NCI-H2196 (cell line): ENCODE measurements at regions not wholly inside any gene's neighbourhood (a gene's known extent, or its start where the extent isn't known, plus 50 kb on each side); places are given as distances from the start of the nearest gene placed in this dataset.

Experiments used
- DNase-seq: peaks from one replicate; lab custom pipeline; 2025; ENCODE audit not compliant: unreplicated experiment; lab: John Stamatoyannopoulos, UW

DNA sequence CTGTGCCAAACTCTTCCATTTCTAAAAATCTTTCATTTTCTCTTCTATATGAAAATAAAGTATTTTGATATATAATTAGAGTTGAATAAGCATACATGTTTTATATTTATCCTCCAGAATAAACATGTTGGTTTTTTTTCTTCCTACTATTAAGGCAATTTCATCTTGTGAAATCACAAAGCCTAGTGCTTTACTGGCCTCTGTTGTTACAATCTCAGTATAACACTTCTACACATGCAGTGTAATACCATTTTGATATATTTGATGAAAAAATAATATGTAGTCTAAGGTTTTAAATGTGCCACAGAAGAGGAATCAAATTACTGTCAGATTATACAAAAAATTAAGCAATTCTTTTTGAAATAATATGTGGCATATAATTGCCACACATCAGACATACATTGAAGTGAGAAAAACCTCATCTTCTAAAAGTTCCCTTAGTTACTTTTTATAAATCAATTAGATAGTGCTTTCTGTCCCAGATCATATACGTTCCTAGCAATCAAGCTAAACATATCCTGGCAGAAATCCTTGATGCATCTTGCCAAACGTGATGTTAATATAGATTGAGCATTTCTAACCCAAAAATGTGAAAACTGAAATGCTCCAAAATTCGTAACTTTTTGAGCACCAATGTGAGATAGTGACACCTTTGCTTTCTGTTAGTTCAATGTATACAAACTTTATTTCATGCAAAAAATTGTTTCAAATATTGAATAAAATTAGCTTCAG lies 225.1 kb upstream of the MANEA start:
- DNase-seq, result no peak

DNA sequence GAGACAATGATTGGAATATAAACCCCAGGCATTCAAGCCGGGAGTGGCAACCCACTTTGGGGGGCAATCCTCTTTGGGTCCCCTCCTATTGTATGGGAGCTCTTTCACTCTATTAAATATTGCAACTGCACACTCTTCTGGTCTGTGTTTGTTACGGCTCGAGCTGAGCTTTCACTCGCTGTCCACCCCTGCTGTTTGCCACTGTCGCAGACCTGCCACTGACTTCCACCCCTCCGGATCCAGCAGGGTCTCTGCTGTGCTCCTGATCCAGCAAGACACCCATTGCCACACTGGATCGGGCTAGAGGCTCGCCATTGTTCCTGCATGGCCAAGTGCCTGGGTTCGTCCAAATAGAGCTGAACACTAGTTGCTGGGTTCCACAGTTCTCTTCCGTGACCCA lies 222.8 kb upstream of the MANEA start:
- no peak for DNase-seq

DNA sequence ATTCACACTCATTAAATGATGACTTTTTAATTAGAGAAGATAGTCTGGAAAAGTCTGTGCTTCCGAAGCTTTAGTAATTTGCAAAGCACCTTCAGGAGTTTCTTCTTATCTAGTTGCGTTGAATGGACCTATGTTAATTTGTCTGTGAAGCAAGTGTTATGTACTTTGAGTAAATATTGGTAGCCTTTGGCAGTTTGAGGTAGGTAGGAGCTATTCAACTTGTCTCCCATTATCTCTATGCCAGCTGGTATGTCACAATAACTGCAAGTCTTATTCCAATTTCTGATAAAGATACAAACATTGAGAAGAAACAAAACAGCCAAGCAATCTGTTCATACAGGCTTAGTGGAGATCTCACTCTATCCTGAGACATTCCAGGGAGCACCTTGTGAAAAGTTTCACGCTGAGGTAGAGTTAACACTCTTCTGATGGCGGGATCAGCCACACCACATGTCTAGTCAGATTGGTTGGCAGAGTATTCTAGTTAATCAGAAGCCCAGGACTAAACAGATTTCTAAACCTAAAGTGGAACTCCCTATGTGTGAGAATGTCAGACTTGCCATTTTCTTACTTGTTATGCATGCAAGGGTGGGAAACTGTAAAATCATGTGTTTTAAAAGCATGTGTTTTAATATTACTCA lies 219.8 kb upstream of the MANEA start:
- no peak for DNase-seq

DNA sequence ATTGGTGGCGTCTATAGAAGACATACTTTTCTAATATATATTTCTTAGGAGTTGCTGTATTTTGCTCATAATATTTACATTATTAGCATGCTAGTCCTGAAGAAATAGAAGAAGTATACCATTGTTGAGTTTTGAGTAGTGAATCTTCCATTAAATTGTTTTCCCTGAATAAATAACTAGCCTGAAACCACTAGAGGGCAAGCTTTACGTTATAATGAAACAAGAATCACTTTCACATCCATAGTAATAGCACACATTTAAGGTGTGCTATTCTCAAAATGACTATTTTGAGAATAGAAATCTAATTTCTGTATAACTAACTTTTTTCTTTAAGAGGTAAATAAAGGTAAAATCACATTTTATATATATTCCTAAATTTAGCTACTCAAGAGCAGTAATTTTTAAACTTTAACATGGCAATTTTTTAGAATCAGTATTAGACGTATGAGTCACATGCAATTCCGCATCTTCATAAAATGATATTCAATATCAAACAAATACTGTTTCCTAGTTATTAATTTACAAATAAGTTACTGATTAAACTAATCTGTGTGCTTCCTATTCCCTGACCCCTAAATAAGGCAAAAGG lies 213.2 kb upstream of the MANEA start:
- DNase-seq, result peak; percentile 13

DNA sequence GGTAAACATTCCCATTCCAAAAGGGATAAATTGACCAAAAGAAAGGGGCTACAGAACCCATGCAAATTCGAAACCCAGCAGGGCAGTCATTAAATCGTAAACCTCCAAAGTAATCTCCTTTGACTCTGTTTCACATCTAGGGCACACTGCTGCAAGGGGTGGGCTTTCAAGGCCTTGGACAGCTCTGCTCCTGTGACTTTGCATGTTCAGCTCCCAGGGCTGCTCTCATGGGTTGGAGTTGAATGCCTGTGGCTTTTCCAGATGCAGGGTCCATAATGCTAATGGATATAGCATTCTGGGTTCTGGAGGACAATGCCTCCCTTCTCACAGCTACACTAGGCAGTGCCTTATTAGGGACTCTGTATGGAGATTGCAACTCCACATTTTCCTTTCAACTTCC lies 211.9 kb upstream of the MANEA start:
- no peak for DNase-seq

- DNase-seq, result no peak
Measured at GRCh38 chr6:95366414-95366813, 210.9 kb upstream of the MANEA start.

GRCh38 chr6:95383878-95384277 lies 193.5 kb upstream of the MANEA start:
- no peak for DNase-seq

GRCh38 chr6:95384988-95385387 lies 192.3 kb upstream of the MANEA start:
- DNase-seq, result no peak

DNA sequence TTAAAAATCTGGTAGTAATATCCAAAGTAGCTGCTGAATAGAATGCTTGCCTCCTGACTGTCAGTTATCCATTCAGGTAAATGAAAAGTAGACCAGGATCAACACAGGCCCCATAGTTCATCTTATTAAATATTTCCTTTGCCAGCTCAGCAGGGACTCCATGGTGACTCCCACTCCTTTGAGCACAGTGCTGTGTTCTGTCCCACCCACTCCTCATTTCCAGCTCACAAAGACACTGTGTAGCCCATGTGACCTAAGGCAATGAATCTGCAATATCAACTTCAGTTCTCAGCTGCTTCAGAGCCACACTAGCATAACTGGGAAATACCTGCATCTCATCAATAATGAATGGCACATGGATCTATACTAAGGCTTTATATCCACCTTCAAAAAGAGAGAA lies 189.5 kb upstream of the MANEA start:
- DNase-seq, result no peak

GRCh38 chr6:95404777-95405176 lies 172.6 kb upstream of the MANEA start:
- DNase-seq, result no peak

DNA sequence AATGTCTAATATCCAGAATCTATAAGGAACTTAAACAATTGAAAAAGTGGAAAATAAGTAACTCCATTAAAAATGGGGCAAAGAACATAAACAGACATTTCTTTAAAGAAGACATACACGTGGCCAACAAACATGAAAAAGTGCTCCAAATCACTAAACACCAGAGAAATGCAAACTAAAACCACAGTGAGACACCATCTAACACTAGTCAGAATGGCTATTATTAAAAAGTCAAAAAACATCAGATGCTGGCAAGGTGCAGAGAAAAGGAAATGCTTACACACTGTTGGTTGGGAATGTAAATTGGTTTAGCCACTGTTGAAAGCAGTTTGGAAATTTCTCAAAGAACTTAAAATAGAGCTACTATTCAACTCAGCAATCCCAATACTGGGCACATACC lies 169.2 kb upstream of the MANEA start:
- DNase-seq, result no peak

- DNase-seq, result no peak
Measured at GRCh38 chr6:95410168-95410567, 167.2 kb upstream of the MANEA start.

GRCh38 chr6:95413789-95414188 lies 163.5 kb upstream of the MANEA start:
- no peak for DNase-seq

- DNase-seq, result no peak
Measured at GRCh38 chr6:95417856-95418255, 159.5 kb upstream of the MANEA start.

GRCh38 chr6:95420792-95421191 lies 156.5 kb upstream of the MANEA start:
- DNase-seq, result no peak

DNA sequence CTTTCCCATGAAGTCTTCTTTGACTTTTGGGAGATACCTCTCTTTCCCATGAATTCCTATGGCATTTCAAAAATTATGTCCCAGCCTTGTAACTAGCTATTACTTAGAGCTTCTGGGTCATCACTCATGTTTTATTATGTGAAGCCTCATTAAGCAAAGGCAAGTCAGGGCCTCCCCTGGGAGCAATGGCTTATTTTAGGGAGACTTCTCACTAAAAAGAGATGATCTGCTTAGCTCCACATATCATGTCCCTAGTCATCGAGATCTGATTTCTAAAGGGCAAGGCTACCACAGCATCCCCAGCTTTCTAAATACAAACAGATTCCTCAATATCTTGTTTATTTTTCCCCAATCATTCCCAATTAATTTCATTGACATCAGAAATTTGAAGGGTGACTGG lies 154.0 kb upstream of the MANEA start:
- no peak for DNase-seq

DNA sequence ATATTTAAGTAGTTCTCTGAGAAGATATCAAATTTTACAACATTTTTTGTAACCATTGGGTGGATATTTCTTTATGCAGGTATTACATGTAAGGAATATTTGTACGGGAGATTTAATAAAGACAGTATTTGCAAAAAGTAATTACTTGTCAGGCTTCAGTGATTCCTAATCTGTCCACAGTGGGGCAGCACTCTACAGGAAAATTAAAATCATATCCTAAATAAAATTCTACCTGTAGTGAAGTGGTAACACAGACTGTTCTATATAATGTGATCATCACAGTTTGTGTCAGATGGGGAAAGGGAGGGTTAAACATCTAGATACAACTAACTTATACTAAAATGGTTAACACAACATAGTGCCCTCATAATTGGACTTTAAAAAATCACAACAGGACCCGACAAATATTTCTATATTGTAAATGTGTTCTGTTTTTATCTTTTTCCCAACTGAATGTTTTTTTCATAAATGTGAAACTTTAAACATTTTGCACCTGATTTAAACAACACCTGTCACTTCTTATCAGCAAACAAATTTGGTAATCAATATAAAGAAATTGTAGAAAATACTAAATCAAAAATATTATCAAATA lies 145.6 kb upstream of the MANEA start:
- peak; percentile 23 for DNase-seq

GRCh38 chr6:95439741-95440140 lies 137.6 kb upstream of the MANEA start:
- no peak for DNase-seq

DNA sequence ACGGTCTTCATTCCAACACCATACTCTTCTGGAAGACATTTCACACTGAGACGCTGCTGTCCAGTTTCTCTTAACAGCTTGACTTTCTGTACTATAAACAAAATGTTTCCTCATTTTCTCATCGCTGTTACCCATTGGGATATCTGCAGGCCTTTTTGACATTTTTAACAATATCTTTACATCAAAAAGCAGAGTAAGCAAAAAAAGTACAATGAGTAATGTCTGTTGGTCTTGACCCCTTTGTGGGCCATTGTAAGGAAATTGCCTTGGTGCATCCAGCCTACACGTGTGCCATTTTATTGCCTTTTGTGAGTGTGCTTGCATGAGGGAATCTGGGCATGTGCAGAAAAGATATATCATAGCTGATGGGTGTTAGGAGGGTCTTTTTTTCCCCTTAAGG lies 129.1 kb upstream of the MANEA start:
- no peak for DNase-seq

DNA sequence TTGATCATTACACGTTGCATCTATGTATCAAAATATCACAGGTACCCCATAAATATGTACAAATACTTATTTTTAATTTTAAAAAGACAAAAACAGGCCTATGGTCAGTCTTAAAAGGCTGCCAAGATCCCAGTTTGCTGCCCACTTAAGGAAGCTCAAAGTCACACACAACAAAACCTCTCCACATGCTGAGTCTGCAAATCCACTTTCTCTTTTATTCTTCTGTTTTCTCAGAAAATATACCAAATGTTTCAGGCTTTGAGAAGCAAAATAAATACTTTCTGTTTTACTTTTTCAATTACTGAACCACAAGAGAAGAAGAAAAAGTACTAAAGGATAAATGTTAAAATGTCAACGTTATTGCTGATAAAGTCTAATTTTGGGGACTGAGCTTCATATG lies 107.8 kb upstream of the MANEA start:
- no peak for DNase-seq

GRCh38 chr6:95478941-95479340 lies 98.4 kb upstream of the MANEA start:
- no peak for DNase-seq

DNA sequence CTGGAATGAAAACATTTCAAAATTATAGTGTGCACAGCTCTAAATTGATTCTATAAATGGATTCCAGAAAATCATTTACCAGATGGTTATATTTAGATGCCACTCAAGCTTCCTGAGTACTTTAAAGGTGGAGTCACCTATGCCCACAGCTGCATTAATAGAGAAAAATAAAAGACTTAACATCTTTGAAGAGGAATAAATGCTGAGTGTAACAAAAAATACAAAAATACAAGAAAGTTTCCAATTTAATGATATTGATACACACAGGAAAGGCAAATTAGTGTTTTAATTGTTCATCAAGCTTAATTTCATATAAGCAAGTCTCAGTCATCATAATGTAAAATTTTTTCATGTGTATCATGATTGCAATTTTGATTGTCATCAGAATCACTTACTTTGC lies 89.5 kb upstream of the MANEA start:
- DNase-seq, result no peak
